Limb (tissue), 2 donors: ENCODE measurements at regions not wholly inside any gene's neighbourhood (a gene's known extent, or its start where the extent isn't known, plus 50 kb on each side); places are given as distances from the start of the nearest gene placed in this dataset.
"Not testable (repeated sequence)": the region's sequence is repeated elsewhere in the genome, so short reads cannot be mapped to it uniquely, and the experiment has no call there.

Source experiments
- DNase-seq, 2 donors: peaks; one replicate each; pipeline ENCODE4 v3.0.0-alpha.2; 2016; ENCODE audit errors: extremely low spot score in 2 of 2

DNA sequence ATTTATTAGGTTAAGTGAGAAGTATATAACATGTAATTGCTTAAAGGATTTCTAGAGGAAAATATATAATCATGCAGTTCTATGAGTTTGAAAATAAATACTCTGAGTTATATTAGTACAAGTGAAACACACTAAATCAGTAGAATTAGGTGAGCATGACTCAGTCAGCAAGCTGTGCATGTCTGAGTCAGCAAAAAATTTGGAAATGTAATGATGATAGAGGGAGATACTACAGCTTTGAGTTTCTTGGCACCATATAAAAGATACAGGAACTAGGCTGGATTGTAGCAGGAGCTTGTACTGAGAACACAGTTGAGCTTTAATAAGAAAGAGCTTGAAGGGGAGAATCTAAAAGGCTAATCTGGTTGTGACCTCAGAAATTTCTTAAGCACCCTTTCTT lies 1224.6 kb downstream of the CDH8 start:
- no peak for DNase-seq

GRCh38 chr16:60811051-60811608 lies 1225.1 kb downstream of the CDH8 start:
- no peak for DNase-seq

GRCh38 chr16:60810250-60810649 lies 1226.0 kb downstream of the CDH8 start:
- DNase-seq = no peak

- DNase-seq = no peak
Measured at GRCh38 chr16:60792437-60792836, 1243.8 kb downstream of the CDH8 start.

DNA sequence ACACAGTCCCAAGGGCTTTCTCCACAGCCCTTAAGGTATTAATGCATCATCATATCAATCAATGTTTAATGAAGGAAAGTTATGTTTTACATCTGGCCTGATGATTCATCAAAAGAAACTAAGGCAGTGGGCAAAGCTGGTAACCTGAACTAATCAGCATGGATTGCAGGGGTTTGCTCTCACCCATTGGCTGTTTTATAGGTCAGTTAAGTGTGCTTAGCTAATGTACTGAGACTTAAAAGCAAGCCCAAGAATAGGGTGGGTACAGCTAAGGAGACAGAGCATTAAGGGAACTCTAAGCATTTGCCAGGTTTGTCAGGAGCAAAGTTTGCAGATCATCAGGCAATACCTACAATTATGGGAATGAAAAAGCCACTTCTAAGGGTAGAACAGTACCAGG lies 1247.6 kb downstream of the CDH8 start:
- no peak for DNase-seq

- DNase-seq = no peak
Measured at GRCh38 chr16:60776281-60776680, 1260.0 kb downstream of the CDH8 start.

- no peak for DNase-seq
Measured at GRCh38 chr16:60771138-60771537, 1265.1 kb downstream of the CDH8 start.

DNA sequence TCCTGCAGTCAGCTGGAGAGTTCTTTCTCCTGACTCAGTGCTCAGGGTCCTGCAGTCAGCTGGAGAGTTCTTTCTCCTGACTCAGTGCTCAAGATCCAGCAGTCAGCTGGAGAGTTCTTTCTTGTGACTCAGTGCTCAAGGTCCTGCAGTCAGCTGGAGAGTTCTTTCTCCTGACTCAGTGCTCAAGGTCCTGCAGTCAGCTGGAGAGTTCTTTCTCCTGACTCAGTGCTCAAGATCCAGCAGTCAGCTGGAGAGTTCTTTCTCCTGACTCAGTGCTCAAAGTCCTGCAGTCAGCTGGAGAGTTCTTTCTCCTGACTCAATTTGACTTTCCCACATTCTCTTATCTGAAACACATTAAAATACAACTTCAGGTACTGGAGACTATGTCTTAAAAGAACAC lies 1265.9 kb downstream of the CDH8 start:
- not testable (repeated sequence) for DNase-seq

DNA sequence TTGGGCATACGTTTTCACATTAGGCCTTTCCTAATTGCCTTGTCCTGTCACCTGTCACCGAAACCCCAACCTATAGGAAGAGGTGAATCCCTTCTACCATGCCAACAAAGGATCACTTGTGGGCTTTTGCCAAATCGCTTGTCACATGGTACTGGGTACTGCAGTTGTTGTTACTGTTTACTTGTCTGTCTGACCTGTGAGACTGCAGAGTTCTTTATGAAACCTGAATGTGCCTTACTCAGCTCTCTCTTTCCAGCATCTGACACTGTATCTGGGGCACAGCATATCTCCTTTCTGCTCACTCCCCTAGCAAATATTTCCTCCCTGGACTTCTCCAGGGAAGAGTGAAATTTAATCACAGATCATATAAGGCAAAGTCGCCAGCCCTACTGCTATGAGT lies 1272.4 kb downstream of the CDH8 start:
- no peak for DNase-seq

- DNase-seq = no peak
Measured at GRCh38 chr16:60755907-60756306, 1280.3 kb downstream of the CDH8 start.

- DNase-seq = no peak
Measured at GRCh38 chr16:60748366-60748765, 1287.9 kb downstream of the CDH8 start.

DNA sequence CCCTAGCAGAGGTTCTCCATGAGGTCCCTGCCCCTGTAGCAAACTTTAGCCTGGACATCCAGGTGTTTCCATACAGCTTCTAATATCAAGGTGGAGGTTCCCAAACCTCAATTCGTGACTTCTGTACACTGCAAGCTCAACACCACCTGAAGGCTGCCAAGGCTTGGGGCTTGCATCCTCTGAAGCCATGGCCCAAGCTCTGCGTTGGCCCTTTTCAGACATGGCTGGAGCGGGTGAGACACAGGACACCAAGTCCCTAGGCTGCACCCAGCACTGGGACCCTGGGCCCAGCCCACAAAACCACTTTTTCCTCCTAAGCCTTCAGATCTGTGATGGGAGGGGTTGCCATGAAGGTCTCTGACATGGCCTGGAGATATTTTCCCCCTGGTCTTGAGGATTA lies 1292.0 kb downstream of the CDH8 start:
- no peak for DNase-seq

DNA sequence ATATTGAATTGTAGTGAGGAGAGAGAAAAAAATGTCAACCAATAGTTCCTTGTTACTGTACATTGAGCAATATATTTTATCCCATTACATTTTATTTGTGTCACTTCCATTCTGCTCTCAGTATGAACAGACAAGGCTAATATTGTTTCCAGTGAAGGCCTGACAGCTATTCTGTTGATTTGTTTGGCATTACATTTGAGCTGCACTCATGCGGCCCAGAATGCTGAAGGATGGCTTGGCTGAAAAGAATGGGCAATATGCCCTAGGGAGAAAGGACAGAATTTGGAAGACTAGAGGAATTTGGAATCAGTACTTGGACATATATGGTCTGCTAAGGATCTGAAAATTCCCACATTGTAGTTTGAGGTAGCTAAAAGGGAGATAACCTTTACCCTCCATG lies 1294.4 kb downstream of the CDH8 start:
- no peak for DNase-seq

DNA sequence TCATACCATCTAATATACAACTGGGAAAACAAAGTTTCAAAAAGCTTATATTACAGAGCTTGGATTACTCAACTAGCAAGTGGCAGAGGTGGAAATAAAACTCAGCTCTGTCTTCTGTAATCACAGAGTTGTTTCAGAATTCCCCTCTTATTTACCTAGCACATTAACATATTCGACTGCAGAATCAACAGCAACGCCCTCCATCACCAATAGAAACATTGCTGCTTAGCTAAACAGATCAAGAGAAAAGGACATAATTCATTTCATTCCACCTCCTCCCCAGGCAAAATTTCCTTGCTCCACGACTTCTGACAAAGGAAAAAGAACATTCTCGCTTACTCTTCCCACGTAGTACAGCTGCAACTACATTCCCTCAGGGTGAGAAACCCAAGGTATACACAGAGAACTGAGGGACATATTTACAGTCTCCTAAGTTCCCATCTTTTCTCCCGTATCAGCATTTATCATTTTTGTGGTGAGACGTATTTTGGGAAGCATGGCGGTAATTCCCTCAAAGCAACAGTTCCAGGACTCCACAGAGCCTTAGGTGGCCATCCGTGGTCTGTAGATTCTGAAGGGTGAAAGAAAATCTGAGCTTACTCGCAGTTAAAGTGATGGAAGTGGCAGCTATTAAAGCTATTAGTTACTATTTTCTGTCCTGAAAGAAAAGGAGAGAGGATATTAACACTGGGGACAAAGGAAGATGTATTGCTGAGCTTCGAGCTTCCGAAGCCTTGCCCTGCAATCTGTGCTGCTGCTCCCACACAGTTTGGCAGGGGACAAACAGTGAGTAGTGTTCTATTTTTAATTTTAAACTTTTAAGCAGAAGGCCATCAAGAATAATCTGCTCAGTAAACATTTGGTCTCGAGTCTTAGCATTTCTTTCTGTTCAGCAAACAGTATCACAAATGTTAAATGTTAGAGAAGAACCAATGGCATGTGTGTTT lies 1296.2 kb downstream of the CDH8 start:
- DNase-seq = no peak

- DNase-seq = peak in 1 of 2 donors; percentile 35
Measured at GRCh38 chr16:60731329-60732050, 1304.7 kb downstream of the CDH8 start.

DNA sequence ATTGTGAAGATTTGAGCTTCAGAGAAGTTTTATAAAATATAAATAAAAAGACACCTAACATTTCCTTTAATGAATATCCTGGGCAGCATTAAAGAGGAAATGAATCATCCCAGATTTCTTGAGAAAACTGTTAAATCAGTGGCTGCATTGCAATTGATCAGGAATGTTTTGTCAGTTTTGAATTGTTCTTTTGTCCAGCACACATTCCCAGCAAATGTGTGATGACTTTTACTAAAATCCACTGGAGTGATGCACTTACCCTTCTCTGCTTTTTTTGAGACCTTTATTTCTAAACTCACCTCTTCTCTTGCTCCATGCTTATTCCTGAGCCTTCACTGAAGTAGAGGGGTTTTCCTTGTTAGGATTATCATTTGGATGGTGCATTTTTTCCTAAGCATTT lies 1307.2 kb downstream of the CDH8 start:
- no peak for DNase-seq

GRCh38 chr16:60727851-60728250 lies 1308.4 kb downstream of the CDH8 start:
- no peak for DNase-seq

DNA sequence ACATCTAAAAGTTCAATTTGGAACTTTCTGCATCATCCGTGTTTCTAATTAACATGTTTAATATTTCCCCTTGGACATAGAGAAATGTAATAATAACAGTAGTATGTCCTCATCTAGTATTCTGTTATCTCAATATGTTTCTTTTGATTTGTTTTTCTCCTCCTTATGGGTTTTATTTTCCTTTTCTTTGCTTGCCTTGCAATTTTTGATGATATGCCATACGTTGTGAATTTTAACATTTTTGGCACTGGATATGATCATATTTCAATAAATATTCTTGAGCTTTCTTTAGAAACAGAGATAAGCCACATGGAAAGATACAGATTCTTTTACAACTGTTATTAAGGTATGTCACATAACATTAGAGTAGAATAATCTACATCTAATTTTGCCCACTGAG lies 1316.2 kb downstream of the CDH8 start:
- DNase-seq = no peak

GRCh38 chr16:60717808-60718207 lies 1318.4 kb downstream of the CDH8 start:
- no peak for DNase-seq

DNA sequence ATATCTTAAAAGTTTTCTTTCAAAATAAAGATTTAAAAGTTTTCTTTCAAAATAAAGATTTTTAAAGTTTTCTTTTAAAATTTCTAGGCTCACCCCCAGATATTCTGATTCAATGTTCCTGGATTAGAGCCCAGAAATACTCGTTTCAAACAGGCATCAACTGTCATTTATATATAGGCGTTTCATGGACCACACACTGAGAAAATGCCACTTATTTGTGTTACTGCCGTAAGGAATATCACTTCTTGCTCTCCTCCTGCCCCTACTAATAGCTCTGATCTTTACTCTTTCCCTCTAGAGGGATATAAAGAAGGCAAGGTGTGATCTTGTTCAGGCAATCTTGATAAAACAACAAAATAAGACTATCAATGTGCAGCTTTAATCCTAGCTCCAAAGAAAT lies 1324.1 kb downstream of the CDH8 start:
- no peak for DNase-seq

GRCh38 chr16:60704726-60705125 lies 1331.5 kb downstream of the CDH8 start:
- DNase-seq = no peak

DNA sequence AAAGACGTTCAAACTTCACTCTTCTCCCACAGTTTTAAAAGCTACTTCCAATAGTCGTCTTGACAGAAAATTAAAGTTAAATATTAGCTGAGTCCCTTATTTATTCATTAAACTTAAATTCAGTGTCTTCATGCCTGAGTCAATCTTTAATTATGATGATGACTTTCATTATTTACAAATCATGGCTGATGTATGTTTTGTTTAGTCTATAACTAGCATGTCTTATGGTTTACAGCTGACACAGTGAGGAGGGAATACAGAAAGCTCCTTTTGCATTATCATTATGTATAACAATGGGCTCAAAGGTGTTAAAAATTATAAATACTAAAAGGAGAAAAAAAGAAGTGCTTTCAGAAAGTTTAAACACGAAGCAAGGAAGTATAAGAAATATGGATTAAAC lies 1333.1 kb downstream of the CDH8 start:
- no peak for DNase-seq
